Pancreas (tissue), 10 donors: ENCODE measurements at regions not wholly inside any gene's neighbourhood (a gene's known extent, or its start where the extent isn't known, plus 50 kb on each side); places are given as distances from the start of the nearest gene placed in this dataset.

Source experiments
- ATAC-seq, 4 donors: fragments of 200-7000 bp; cut with Tn5 transposase; one replicate each; pipeline versions ENCODE4 v1.8.0 to v1.9.1; 2020; ENCODE audit warnings: mild to moderate bottlenecking in 4 of 4, moderate library complexity in 4 of 4
- DNase-seq, 6 donors: peaks; one replicate each; pipeline ENCODE4 v3.0.0-alpha.2; 2020
- FAIRE-seq: peaks from 2 replicates; lab custom pipeline; 2012; peaks lifted over from hg19 to GRCh38; lab: Jason Lieb, UNC
- H3K27ac ChIP-seq, 4 donors: fragments of 200-600 bp; sonication (generic); 1 replicate in 3 of 4; 2 replicates in 1 of 4; pipeline versions ENCODE4 v1.5.0 to v1.8.0; 2020
- H3K27me3 ChIP-seq, 4 donors: fragments of 200-600 bp; one replicate each; pipeline ENCODE4 v1.8.0; 2021
- H3K36me3 ChIP-seq, 3 donors: fragments of 200-600 bp; sonication (generic) in 1 of 3; one replicate each; pipeline versions ENCODE4 v1.5.0 to v1.8.0; 2020 to 2021
- H3K4me1 ChIP-seq, 3 donors: fragments of 200-600 bp; one replicate each; pipeline ENCODE4 v1.8.0; 2021
- H3K4me3 ChIP-seq, 4 donors: fragments of 200-600 bp; sonication (generic) in 2 of 4; one replicate each; pipeline versions ENCODE4 v1.5.0 to v1.8.0; 2020 to 2021
- H3K9me3 ChIP-seq, 4 donors: fragments of 200-600 bp; one replicate each; pipeline ENCODE4 v1.8.0; 2021
- CTCF ChIP-seq, 4 donors: fragments of 200-600 bp; sonication (generic) in 3 of 4; IDR thresholded peaks; one replicate each; pipeline versions ENCODE4 v1.5.0 to v1.8.0; 2021; ENCODE audit warnings: antibody characterized with exemption in 4 of 4
- WGBS, 2 donors: extraction: QIAGEN DNeasy Blood & Tissue Kit; methylation state at CpG; one replicate each; pipeline ENCODE4 v1.1.7; 2013; 5-methylcytosine and 5-hydroxymethylcytosine counted together
- intact Hi-C, 3 donors: fragments of 100-400 bp; cut with DNase I; formaldehyde crosslinking; loops; one replicate each; pipeline versions ENCODE4 v1.11.1 to v1.14.2; 2022
- donor health status: healthy with polysubstance abuse.
- donor health status: DM: no; HTN: no; CAD: no; lungs with moderate emphysema.
- donor health status: DM: no; HTN: no; CAD: no.
- donor health status: control.
- donor health status: control.
- donor health status: Bipolar disorder and iron deficiency.
- donor health status: DM: yes; HTN: yes; CAD: no.
- donor health status: DM: no; HTN: no; CAD: no.
- donor health status: DM: no; HTN: no; CAD: no.
- donor health status: DM: yes; HTN: yes; CAD: no.

- no peak for ATAC-seq
- no peak overlapping the region for H3K4me3 ChIP-seq
Observed at GRCh38 chr6:156169371-156169770, 607.8 kb upstream of the ARID1B start.

GRCh38 chr6:156167625-156168071 is 609.5 kb upstream of the ARID1B start:
- no peak for DNase-seq
- Histone ChIP-seq H3K4me3 (no peak overlapping the region), H3K9me3 (no peaks in the 10 kb centered on the region), H3K27ac (peak overlapping the region in 2 of 4 donors; percentile 0 to 25), H3K4me1 (no peaks in the 10 kb centered on the region), H3K36me3 (no peaks in the 10 kb centered on the region), H3K27me3 (no peaks in the 10 kb centered on the region)
- ATAC-seq = peak in 2 of 4 donors; percentile 22 to 23
- no peak for TF ChIP-seq CTCF (IDR thresholded peaks at IDR 0.05)
- intact Hi-C loops = no loop called here
- no peak for FAIRE-seq
- WGBS, 2 donors = 67 to 79% methylated on average over 7 of the region's 7 CpGs

More at GRCh38 chr6:156169371-156169770, 607.8 kb upstream of the ARID1B start:
- Histone ChIP-seq H3K27me3 (no peaks in the 10 kb centered on the region), H3K36me3 (no peaks in the 10 kb centered on the region), H3K9me3 (no peaks in the 10 kb centered on the region), H3K4me1 (no peaks in the 10 kb centered on the region), H3K27ac (no peak overlapping the region)
- 65 to 67% methylated on average over 1 of the region's 1 CpG for WGBS, 2 donors
- FAIRE-seq (no peak), DNase-seq (no peak)
- intact Hi-C loops = no loop called here
- no peak for TF ChIP-seq CTCF (IDR thresholded peaks at IDR 0.05)

- no peaks in the 10 kb centered on the region for H3K36me3 ChIP-seq
- H3K27me3 ChIP-seq = no peaks in the 10 kb centered on the region
- no peak for TF ChIP-seq CTCF (IDR thresholded peaks at IDR 0.05)
- no peak overlapping the region for H3K4me3 ChIP-seq
- intact Hi-C loops = no loop called here
- ATAC-seq = peak in 1 of 4 donors; percentile 65
- no peak for DNase-seq
- WGBS, 2 donors = 63 to 69% methylated on average over 7 of the region's 7 CpGs
- no peaks in the 10 kb centered on the region for H3K4me1 ChIP-seq
- FAIRE-seq = no peak
- H3K27ac ChIP-seq = peak overlapping the region in 2 of 4 donors; percentile 0 to 25
- no peaks in the 10 kb centered on the region for H3K9me3 ChIP-seq
Observed at GRCh38 chr6:156167016-156167624, 610.1 kb upstream of the ARID1B start.

GRCh38 chr6:156166093-156166492 is 611.1 kb upstream of the ARID1B start:
- Histone ChIP-seq H3K9me3 (no peaks in the 10 kb centered on the region), H3K4me1 (no peaks in the 10 kb centered on the region), H3K4me3 (no peak overlapping the region), H3K27me3 (no peaks in the 10 kb centered on the region), H3K27ac (no peak overlapping the region), H3K36me3 (no peaks in the 10 kb centered on the region)
- 73 to 81% methylated on average over 4 of the region's 4 CpGs for WGBS, 2 donors
- TF ChIP-seq CTCF (IDR thresholded peaks at IDR 0.05) = no peak
- DNase-seq (no peak), ATAC-seq (no peak), FAIRE-seq (no peak)
- intact Hi-C loops = no loop called here

- H3K4me1 ChIP-seq = no peaks in the 10 kb centered on the region
- no peak for TF ChIP-seq CTCF (IDR thresholded peaks at IDR 0.05)
- FAIRE-seq (no peak), ATAC-seq (peak in 1 of 4 donors; percentile 35), DNase-seq (no peak)
- no peaks in the 10 kb centered on the region for H3K27me3 ChIP-seq
- no peaks in the 10 kb centered on the region for H3K36me3 ChIP-seq
- no peaks in the 10 kb centered on the region for H3K9me3 ChIP-seq
- H3K27ac ChIP-seq = no peak overlapping the region
- intact Hi-C loops = no loop called here
- 38 to 47% methylated on average over 4 of the region's 4 CpGs for WGBS, 2 donors
- no peak overlapping the region for H3K4me3 ChIP-seq
Observed at GRCh38 chr6:156164701-156165452, 612.3 kb upstream of the ARID1B start.
